HPDE6-E6E7 (cell line): ENCODE measurements at regions not wholly inside any gene's neighbourhood (a gene's known extent, or its start where the extent isn't known, plus 50 kb on each side); places are given as distances from the start of the nearest gene placed in this dataset.

Experiments used
- DNase-seq: peaks from one replicate; pipeline ENCODE4 v3.0.0; 2011; ENCODE audit warnings: missing footprints; ENCODE audit errors: extremely low spot score

GRCh38 chr7:136067277-136067676, 90.1 kb upstream of the MTPN start:
- DNase-seq, result no peak

GRCh38 chr7:136066304-136067143, 89.4 kb upstream of the MTPN start:
- no peak for DNase-seq

- DNase-seq, result no peak
These were observed 87.6 kb upstream of the MTPN start for GRCh38 chr7:136064627-136065237.

GRCh38 chr7:136064081-136064480, 86.9 kb upstream of the MTPN start:
- DNase-seq, result no peak

GRCh38 chr7:136063326-136063666, 86.1 kb upstream of the MTPN start:
- no peak for DNase-seq

- no peak for DNase-seq
These were observed 85.6 kb upstream of the MTPN start for GRCh38 chr7:136062625-136063325.

GRCh38 chr7:136061433-136061832, 84.3 kb upstream of the MTPN start:
- no peak for DNase-seq

- no peak for DNase-seq
These were observed 81.4 kb upstream of the MTPN start for GRCh38 chr7:136058546-136058945.

GRCh38 chr7:136057509-136057908, 80.3 kb upstream of the MTPN start:
- no peak for DNase-seq

GRCh38 chr7:136056651-136057231, 79.6 kb upstream of the MTPN start:
- no peak for DNase-seq

GRCh38 chr7:136055266-136055665, 78.1 kb upstream of the MTPN start:
- no peak for DNase-seq

GRCh38 chr7:136053689-136054485, 76.7 kb upstream of the MTPN start:
- no peak for DNase-seq

- DNase-seq, result no peak
These were observed 74.2 kb upstream of the MTPN start for GRCh38 chr7:136051203-136051928.

- no peak for DNase-seq
These were observed 73.3 kb upstream of the MTPN start for GRCh38 chr7:136050462-136050847.

GRCh38 chr7:136049818-136050461, 72.8 kb upstream of the MTPN start:
- DNase-seq, result no peak

GRCh38 chr7:136049117-136049516, 72.0 kb upstream of the MTPN start:
- no peak for DNase-seq

GRCh38 chr7:136046548-136046947, 69.4 kb upstream of the MTPN start:
- DNase-seq, result no peak

- DNase-seq, result no peak
These were observed 68.8 kb upstream of the MTPN start for GRCh38 chr7:136045992-136046391.

- no peak for DNase-seq
These were observed 68.0 kb upstream of the MTPN start for GRCh38 chr7:136045181-136045580.

- no peak for DNase-seq
These were observed 62.6 kb upstream of the MTPN start for GRCh38 chr7:136039577-136040345.
